Left ventricle myocardium superior (tissue), 1 donor: ENCODE measurements at regions not wholly inside any gene's neighbourhood (a gene's known extent, or its start where the extent isn't known, plus 50 kb on each side); places are given as distances from the start of the nearest gene placed in this dataset.

Source experiments
- ATAC-seq: fragments of 200-7000 bp; cut with Tn5 transposase; one replicate; pipeline ENCODE4 v1.9.1; 2020; ENCODE audit warnings: mild to moderate bottlenecking, moderate library complexity
- DNase-seq: peaks from one replicate; pipeline ENCODE4 v3.0.0-alpha.2; 2020
- intact Hi-C: fragments of 100-400 bp; cut with micrococcal nuclease; formaldehyde crosslinking; loops from one replicate; pipeline ENCODE4 v1.11.0; 2022
- donor health status: DM: no; HTN: yes; CAD: no; lungs with severe emphysema.

GRCh38 chr2:62375113-62375420 is 130.9 kb downstream of the TMEM17 start:
- intact Hi-C loops, result no loop called here
- ATAC-seq, result no peak

GRCh38 chr2:62374301-62375112 is 131.5 kb downstream of the TMEM17 start:
- DNase-seq (no peak), ATAC-seq (no peak)
- intact Hi-C loops, result no loop called here

More at GRCh38 chr2:62375113-62375420, 130.9 kb downstream of the TMEM17 start:
- no peak for DNase-seq

DNA sequence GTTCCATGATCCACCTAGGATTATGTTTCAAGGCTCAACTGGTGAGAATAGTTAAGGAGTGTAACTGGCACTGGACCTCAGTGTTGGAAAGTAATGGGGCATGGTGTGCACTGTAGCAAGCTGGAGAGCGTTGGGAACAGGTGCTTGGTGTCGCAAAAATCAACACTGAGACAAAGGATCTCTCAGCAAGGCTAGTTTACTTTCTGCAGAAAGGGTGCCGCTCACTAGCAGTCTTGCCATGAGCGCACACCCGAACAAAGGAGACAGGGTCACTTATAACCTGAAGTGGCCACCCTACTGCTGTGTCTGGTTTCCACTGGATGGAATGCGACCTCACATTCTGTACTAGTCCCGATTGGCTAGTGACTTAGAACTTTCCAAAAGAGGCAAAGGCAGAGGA is 133.2 kb downstream of the TMEM17 start:
- DNase-seq (no peak), ATAC-seq (no peak)
- intact Hi-C loops, result no loop called here

- ATAC-seq (no peak), DNase-seq (no peak)
- intact Hi-C loops, result no loop called here
These were observed 135.4 kb downstream of the TMEM17 start for GRCh38 chr2:62370321-62371250.

DNA sequence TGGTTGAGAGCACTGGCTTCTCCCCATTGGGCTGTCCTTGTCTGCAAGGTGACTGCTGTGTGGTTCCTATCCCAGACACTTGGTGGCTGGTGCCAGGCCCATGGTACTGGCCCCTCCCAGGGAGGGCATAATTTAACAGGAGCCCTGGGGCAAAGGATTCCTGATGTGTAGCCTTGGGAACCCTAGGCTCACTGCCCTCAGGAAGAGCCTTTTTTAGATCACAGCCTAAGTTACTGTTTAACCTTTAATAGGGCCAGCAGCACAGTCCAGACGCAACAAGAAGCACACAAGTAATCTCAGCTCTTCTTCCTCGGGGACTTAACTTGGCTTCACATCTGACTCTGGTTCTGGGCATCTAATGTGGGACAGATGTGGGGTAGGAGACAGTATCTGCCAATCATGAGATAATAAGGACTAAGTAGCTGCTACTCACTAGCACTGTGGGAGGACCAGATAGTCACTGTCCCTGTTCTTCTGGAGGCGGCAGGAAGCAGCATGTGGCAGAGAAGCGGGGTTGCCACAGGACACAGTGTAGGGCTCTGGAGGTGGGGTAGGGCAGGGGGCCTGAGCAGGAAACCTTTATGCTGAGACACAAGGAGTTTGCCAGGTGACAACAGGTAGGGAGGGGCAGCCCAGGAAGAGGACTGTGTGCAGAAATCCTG is 136.3 kb downstream of the TMEM17 start:
- intact Hi-C loops, result no loop called here
- DNase-seq (no peak), ATAC-seq (no peak)

- DNase-seq (no peak), ATAC-seq (no peak)
- intact Hi-C loops, result no loop called here
These were observed 141.0 kb downstream of the TMEM17 start for GRCh38 chr2:62364791-62365528.

- ATAC-seq, result no peak
These were observed 142.8 kb downstream of the TMEM17 start for GRCh38 chr2:62363166-62363565.

DNA sequence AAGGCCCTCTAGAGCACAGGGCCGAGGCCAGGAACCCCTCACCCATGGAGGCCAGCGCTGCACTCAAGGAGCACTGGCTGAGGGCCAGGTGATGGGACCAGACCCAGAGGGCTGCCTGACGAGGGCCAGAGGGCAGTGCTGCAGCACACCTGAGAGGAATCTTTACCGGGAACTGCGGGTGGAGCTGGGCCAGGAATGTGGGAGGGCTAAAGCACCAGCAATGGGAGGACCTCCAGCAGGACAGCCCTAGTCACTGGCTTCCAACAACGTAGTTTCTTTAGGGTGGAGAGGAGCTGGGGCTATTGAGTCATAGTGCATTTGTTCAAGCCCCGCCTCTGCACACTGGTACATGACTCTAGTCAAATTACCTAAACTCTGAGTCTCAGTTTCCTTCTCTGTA is 143.4 kb downstream of the TMEM17 start:
- ATAC-seq (no peak), DNase-seq (no peak)
- intact Hi-C loops, result no loop called here

More at GRCh38 chr2:62363166-62363565, 142.8 kb downstream of the TMEM17 start:
- intact Hi-C loops, result no loop called here
- DNase-seq, result no peak

DNA sequence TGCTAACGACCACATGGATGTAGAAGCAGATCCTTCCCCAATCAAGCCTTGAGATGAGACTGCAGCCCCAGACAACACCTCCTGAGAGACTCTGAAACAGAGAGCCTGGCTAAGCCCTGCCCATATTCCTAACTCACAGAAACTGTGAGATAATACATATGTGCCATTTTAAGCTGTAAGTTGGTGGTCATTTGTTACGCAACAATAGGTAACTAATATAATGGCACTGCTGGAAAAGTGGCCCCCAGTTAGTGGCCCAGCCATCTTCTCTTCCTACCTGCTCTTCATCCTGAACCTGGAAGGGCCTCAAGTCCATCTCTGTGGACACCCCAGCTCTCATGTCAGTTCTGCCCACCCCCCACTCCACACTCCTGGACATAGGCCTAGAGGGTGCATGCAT is 144.0 kb downstream of the TMEM17 start:
- intact Hi-C loops, result no loop called here
- ATAC-seq (no peak), DNase-seq (no peak)

DNA sequence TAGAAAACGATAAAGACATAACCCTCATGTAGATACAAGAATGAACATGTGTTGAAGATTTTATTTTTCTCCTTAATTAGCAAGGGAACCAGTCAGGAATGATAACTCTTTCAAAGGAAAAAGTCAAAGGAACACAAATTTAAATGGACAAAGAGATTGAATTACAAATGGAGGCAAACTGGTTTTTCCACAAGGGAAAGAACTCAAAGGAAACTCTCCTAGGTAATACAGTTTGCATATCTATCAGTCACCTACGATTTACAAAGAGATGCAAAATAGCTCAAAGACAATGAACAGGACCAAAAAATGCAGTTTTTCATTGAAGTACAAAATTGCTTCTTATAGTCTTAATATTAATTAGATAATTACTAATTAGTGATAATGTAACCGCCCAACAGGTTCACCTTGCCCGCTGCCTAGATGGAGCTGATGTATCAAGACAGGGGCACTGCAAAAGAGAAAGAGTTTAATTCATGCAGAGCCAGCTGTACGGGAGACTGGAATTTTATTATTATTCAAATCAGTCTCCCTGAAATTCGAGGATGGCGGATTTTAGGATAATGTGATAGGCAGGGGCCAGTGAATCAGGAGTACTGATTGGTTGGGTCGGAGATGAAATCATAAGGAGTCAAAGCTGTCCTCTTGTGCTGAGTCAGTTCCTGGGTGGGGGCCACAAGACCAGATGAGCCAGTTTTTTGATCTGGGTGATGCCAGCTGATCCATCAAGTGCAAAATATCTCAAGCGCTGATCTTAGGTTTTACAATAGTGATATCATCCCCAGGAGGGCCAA is 151.0 kb downstream of the TMEM17 start:
- DNase-seq (no peak), ATAC-seq (no peak)

GRCh38 chr2:62352031-62352430 is 154.0 kb downstream of the TMEM17 start:
- intact Hi-C loops, result no loop called here
- ATAC-seq, result no peak

More for the DNA sequence above, 151.0 kb downstream of the TMEM17 start:
- intact Hi-C loops, result no loop called here

GRCh38 chr2:62349788-62350187 is 153.9 kb downstream of the B3GNT2 start:
- no peak for DNase-seq
- no peak for ATAC-seq
- intact Hi-C loops, result no loop called here

More at GRCh38 chr2:62352031-62352430, 154.0 kb downstream of the TMEM17 start:
- DNase-seq, result no peak

GRCh38 chr2:62348700-62349099 is 152.8 kb downstream of the B3GNT2 start:
- DNase-seq (no peak), ATAC-seq (no peak)
- intact Hi-C loops, result no loop called here

DNA sequence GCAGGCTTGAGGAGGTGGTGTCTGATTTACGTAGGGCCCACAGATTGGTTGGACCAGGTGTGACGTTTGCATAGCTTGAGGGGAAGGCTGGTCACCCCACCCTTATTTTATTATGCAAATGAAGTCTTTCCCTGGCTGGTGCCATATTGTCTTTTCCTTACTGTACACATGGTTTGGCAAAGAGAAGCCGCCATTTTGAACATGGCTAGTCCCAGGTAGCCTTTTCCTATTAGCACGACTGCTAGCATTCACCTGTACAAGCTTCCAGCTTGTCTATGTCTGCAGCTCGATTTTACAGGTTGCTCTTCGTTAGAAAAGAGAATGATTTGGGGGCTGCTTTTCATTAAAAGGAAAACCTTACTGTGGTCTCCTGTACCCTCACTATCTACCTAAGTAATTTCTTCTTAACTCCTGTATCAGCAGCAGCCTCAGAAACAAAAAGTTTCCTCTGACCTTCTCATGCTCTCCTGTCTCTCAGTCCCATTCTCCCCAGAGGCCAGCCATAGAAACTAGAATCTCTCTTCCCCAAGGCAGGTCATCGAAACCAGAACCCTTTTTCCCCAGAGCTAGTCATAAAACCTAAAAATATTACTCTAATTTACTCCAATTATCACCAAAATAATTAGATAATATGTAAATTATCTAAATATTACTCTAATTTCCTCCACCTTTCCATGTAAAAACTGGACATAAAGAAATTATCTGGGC is 151.8 kb downstream of the B3GNT2 start:
- DNase-seq (no peak), ATAC-seq (no peak)
- intact Hi-C loops, result no loop called here

DNA sequence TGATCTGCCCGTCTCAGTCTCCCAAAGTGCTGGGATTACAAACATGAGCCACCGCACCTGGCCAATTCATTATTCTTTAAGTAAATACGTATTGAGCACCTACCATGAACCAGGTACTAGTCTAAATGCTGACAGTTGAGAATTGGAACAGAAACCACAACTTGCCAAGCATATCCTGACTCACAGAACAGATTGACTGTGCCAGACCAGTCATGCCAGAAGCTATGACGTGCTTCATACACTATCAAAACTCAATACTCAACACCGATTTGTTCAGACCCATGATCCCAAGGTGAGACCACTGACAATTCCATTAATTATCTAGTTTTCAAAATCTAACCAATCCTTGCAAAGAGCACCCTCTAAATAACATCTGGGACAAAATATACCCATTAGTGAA is 148.6 kb downstream of the B3GNT2 start:
- DNase-seq (no peak), ATAC-seq (no peak)
- intact Hi-C loops, result no loop called here

DNA sequence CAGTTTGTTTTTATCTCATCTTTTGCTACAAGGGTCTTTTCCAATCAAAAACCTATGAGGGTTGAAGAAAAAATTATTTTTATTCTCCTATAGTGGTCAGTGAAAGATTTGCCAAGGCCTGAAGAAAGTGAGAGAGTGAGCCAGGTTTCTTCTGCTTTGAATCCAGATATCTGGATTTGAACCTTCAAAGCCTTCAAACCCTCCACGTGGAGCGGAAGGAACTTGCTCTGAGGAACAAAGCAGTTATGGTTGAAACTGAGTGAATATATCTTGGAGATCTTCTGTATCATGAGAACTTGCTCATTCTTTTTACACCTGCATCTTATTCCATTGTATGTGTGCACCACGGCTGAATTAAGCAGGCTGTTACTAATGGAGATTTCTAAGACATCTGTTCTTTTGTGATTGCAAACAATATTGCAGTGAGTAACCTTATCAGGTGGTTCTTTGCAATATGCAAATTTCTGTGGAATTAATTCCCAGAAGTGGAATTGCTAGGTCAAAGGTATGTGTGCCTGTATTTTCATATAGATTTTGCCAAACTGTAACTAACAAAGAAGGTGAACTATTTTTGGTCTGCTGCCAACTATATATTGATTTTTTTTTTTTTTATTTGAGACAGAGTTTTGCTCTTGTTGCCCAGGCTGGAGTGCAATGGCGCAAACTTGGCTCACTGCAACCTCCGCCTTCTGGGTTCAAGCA is 147.9 kb downstream of the B3GNT2 start:
- intact Hi-C loops, result no loop called here
- ATAC-seq, result no peak
- no peak for DNase-seq

GRCh38 chr2:62343206-62343605 is 147.3 kb downstream of the B3GNT2 start:
- intact Hi-C loops, result no loop called here

More at GRCh38 chr2:62343206-62343605, 147.3 kb downstream of the B3GNT2 start:
- DNase-seq, result no peak
- no peak for ATAC-seq
